Astrocyte of the hippocampus (primary cell): ENCODE measurements at regions not wholly inside any gene's neighbourhood (a gene's known extent, or its start where the extent isn't known, plus 50 kb on each side); places are given as distances from the start of the nearest gene placed in this dataset.
"Not testable (repeated sequence)": the region's sequence is repeated elsewhere in the genome, so short reads cannot be mapped to it uniquely, and the experiment has no call there.

Source experiments
- DNase-seq: peaks from one replicate; pipeline ENCODE4 v3.0.0; 2011; ENCODE audit warnings: low read depth, low spot score

- no peak for DNase-seq
Observed at GRCh38 chr13:82993417-82993816, 888.9 kb downstream of the SLITRK1 start.

GRCh38 chr13:82976499-82976898, 905.8 kb downstream of the SLITRK1 start:
- no peak for DNase-seq

- DNase-seq, result no peak
Observed at GRCh38 chr13:82963226-82964099, 918.8 kb downstream of the SLITRK1 start.

GRCh38 chr13:82962397-82962796, 919.9 kb downstream of the SLITRK1 start:
- DNase-seq, result no peak

GRCh38 chr13:82961757-82962156, 920.5 kb downstream of the SLITRK1 start:
- DNase-seq, result no peak

- DNase-seq, result not testable (repeated sequence)
Observed at GRCh38 chr13:82952336-82952735, 929.9 kb downstream of the SLITRK1 start.

GRCh38 chr13:82947683-82948082, 934.6 kb downstream of the SLITRK1 start:
- DNase-seq, result no peak

GRCh38 chr13:82947191-82947621, 935.1 kb downstream of the SLITRK1 start:
- no peak for DNase-seq

GRCh38 chr13:82938644-82939043, 943.6 kb downstream of the SLITRK1 start:
- DNase-seq, result no peak

GRCh38 chr13:82934000-82934399, 948.3 kb downstream of the SLITRK1 start:
- no peak for DNase-seq

GRCh38 chr13:82925114-82925513, 957.2 kb downstream of the SLITRK1 start:
- no peak for DNase-seq

- no peak for DNase-seq
Observed at GRCh38 chr13:82917984-82918383, 964.3 kb downstream of the SLITRK1 start.

GRCh38 chr13:82912564-82912963, 969.7 kb downstream of the SLITRK1 start:
- no peak for DNase-seq

GRCh38 chr13:82905071-82905470, 977.2 kb downstream of the SLITRK1 start:
- no peak for DNase-seq

- DNase-seq, result no peak
Observed at GRCh38 chr13:82900453-82900852, 981.8 kb downstream of the SLITRK1 start.

GRCh38 chr13:82898586-82898985, 983.7 kb downstream of the SLITRK1 start:
- no peak for DNase-seq

GRCh38 chr13:82879921-82880320, 1002.4 kb downstream of the SLITRK1 start:
- DNase-seq, result no peak

- DNase-seq, result peak; percentile 66
Observed at GRCh38 chr13:82878536-82878935, 1003.7 kb downstream of the SLITRK1 start.

GRCh38 chr13:82867284-82867683, 1015.0 kb downstream of the SLITRK1 start:
- DNase-seq, result no peak

GRCh38 chr13:82850644-82851043, 1031.6 kb downstream of the SLITRK1 start:
- no peak for DNase-seq

- no peak for DNase-seq
Observed at GRCh38 chr13:82848766-82849165, 1033.5 kb downstream of the SLITRK1 start.

GRCh38 chr13:82847595-82847994, 1034.7 kb downstream of the SLITRK1 start:
- DNase-seq, result no peak

- peak; percentile 6 for DNase-seq
Observed at GRCh38 chr13:82833923-82834322, 1048.4 kb downstream of the SLITRK1 start.
